ENCODE measurements at regions not wholly inside any gene's neighbourhood (a gene's known extent, or its start where the extent isn't known, plus 50 kb on each side); places are given as distances from the start of the nearest gene placed in this dataset.

GRCh38 chr9:102244916-102245315 is 506.5 kb upstream of the GRIN3A start:
- TF ChIP-seq CTCF (conservative IDR thresholded peaks at IDR 0.05) (no peak), ZFX (IDR thresholded peaks at IDR 0.05) (no peak)

Measured in C4-2B (cell line).